Glutamatergic neuron (in vitro differentiated cells): ENCODE measurements at regions not wholly inside any gene's neighbourhood (a gene's known extent, or its start where the extent isn't known, plus 50 kb on each side); places are given as distances from the start of the nearest gene placed in this dataset.

ENCODE experiments used
- DNase-seq: peaks from one replicate; pipeline ENCODE4 v3.0.0; 2022
- H3K27ac Mint-ChIP-seq: one replicate; pipeline ENCODE4 v1.8.0; 2020; ENCODE audit warnings: mild to moderate bottlenecking, mixed read lengths, inconsistent platforms; ENCODE audit not compliant: unreplicated experiment
- H3K27me3 Mint-ChIP-seq: one replicate; pipeline ENCODE4 v1.8.0; 2020; ENCODE audit warnings: mild to moderate bottlenecking, moderate library complexity, mixed read lengths, inconsistent platforms; ENCODE audit not compliant: unreplicated experiment
- H3K36me3 Mint-ChIP-seq: one replicate; pipeline ENCODE4 v1.8.0; 2020; ENCODE audit warnings: mild to moderate bottlenecking, mixed read lengths, inconsistent platforms; ENCODE audit not compliant: unreplicated experiment
- H3K4me1 Mint-ChIP-seq: one replicate; pipeline ENCODE4 v1.8.0; 2020; ENCODE audit warnings: mild to moderate bottlenecking, low read depth, mixed read lengths, inconsistent platforms; ENCODE audit not compliant: unreplicated experiment
- H3K4me3 Mint-ChIP-seq: one replicate; pipeline ENCODE4 v1.8.0; 2020; ENCODE audit warnings: mild to moderate bottlenecking, mixed read lengths, inconsistent platforms; ENCODE audit not compliant: unreplicated experiment
- H3K9me3 Mint-ChIP-seq: one replicate; pipeline ENCODE4 v1.8.0; 2020; ENCODE audit warnings: mild to moderate bottlenecking, moderate library complexity, mixed read lengths, inconsistent platforms; ENCODE audit not compliant: unreplicated experiment
- TF ChIP-seq, protein P1 (sequence below): fragments of 200-600 bp; sonication (generic); IDR thresholded peaks from one replicate; pipeline ENCODE4 v1.5.0; 2021; ENCODE audit not compliant: partially characterized antibody, unreplicated experiment

DNA sequence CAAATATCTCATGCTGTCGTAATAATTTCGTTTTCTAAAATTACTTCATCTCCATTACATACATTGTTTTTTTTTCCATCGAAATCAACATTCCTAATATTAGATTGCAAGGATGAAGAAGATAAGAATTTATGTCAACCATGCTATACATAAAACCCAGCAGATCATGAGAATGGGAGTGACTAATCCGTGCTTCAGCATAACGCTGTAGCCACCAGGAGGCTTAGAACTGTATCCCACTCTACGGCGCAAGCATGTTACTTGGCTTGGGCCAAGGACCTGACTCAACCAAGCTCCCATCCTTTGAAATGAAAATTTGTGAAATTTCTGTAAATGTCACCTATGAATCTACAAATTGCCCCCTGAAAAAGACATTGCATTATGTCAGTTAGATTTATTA is 392.5 kb downstream of the FIGN start:
- TF ChIP-seq, protein P1, sequence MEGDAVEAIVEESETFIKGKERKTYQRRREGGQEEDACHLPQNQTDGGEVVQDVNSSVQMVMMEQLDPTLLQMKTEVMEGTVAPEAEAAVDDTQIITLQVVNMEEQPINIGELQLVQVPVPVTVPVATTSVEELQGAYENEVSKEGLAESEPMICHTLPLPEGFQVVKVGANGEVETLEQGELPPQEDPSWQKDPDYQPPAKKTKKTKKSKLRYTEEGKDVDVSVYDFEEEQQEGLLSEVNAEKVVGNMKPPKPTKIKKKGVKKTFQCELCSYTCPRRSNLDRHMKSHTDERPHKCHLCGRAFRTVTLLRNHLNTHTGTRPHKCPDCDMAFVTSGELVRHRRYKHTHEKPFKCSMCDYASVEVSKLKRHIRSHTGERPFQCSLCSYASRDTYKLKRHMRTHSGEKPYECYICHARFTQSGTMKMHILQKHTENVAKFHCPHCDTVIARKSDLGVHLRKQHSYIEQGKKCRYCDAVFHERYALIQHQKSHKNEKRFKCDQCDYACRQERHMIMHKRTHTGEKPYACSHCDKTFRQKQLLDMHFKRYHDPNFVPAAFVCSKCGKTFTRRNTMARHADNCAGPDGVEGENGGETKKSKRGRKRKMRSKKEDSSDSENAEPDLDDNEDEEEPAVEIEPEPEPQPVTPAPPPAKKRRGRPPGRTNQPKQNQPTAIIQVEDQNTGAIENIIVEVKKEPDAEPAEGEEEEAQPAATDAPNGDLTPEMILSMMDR, result no peak
- H3K36me3 Mint-ChIP-seq, result no peaks in the 10 kb centered on the region
- H3K27me3 Mint-ChIP-seq, result no peaks in the 10 kb centered on the region
- DNase-seq, result no peak
- H3K4me3 Mint-ChIP-seq, result no peak overlapping the region
- H3K27ac Mint-ChIP-seq, result no peak overlapping the region
- peaks cover 5% of the 10 kb centered on the region for H3K4me1 Mint-ChIP-seq
- H3K9me3 Mint-ChIP-seq, result peaks cover under 1% of the 10 kb centered on the region

DNA sequence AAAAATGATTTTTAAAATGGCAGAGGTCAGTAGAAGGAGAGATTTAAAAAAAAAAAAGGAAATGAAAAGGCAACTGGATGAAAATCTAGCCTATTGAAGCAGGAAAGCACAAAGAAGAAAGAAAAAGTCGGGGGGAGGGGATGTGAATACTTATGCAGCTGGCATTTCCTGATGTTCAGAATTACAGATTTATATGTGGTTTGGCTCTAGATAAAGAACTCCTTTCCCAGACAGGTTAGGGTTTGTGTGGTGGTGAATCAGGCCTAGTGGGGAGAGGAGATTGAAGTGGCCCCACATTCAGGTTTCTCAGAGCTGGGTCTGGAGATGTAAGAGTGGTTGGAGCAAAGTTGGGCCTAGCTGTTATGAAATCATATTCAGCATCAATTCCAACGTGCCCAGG is 394.4 kb downstream of the FIGN start:
- H3K27ac Mint-ChIP-seq, result no peak overlapping the region
- H3K4me3 Mint-ChIP-seq, result no peak overlapping the region
- no peaks in the 10 kb centered on the region for H3K36me3 Mint-ChIP-seq
- no peaks in the 10 kb centered on the region for H3K4me1 Mint-ChIP-seq
- no peaks in the 10 kb centered on the region for H3K9me3 Mint-ChIP-seq
- no peaks in the 10 kb centered on the region for H3K27me3 Mint-ChIP-seq
- TF ChIP-seq, protein P1, result no peak
- no peak for DNase-seq

DNA sequence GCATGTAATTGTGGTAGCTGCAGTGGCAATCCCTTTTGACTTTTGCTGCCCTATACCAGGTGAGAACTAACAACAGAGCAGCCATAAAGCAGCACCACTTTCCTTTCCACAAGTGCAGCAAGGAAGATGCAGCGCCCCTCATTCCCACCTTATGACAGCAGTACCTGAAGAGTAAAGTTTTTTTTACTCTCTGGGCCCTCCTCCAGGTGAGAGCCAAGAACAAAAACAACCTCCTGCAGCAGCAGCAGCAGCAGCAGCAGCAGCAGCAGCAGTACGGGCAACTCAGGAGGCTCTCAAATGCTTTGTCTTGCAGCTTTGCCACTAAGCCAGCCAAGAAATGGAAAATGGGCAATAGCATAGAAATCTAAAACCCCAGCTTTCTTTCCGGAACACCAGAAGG is 397.5 kb downstream of the FIGN start:
- Mint-ChIP-seq H3K4me1 (no peaks in the 10 kb centered on the region), H3K9me3 (no peaks in the 10 kb centered on the region), H3K36me3 (no peaks in the 10 kb centered on the region), H3K4me3 (no peak overlapping the region), H3K27me3 (no peaks in the 10 kb centered on the region), H3K27ac (no peak overlapping the region)
- TF ChIP-seq, protein P1, result no peak
- no peak for DNase-seq

DNA sequence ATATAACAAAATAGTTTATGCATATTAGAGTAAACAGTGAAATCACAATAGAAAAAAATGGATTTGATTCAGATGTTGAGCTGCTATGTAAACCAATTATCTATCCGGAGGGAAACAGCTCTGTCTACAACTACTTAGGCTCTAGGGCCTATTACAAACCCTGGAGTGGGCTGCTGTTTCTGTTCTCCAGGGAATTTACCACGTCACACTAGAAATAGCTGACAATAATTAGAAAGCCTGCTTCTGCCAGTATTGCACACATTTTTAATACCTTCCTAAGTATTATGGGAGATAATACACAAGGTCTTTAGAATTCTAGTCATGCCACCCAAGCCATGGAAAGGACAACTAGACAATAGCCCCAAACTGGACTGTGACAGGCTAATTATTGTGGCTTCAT is 411.1 kb downstream of the FIGN start:
- Mint-ChIP-seq H3K9me3 (no peaks in the 10 kb centered on the region), H3K36me3 (no peaks in the 10 kb centered on the region), H3K4me1 (no peaks in the 10 kb centered on the region), H3K27ac (no peak overlapping the region), H3K4me3 (no peak overlapping the region), H3K27me3 (no peaks in the 10 kb centered on the region)
- DNase-seq, result no peak
- TF ChIP-seq, protein P1, result no peak

DNA sequence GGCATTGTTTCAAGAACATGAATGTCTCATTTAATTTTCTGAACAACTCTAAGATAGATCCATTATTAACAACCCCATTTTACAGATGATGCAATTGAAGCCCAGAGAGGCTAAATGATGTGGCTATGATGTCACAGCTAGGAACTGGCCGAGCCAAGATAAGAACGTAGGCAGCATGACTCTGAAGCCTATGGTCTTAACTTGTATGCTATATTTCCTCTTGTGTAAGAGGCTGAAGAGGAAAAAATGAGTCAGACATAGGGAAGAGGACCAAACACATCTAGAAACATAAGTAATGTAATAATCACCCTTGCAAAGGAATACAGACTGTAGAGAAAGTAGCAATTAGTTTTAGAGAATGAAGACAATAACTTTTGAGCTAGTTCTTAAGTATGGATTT is 416.8 kb downstream of the FIGN start:
- Mint-ChIP-seq H3K27me3 (no peaks in the 10 kb centered on the region), H3K4me3 (no peak overlapping the region), H3K27ac (no peak overlapping the region), H3K9me3 (no peaks in the 10 kb centered on the region), H3K36me3 (no peaks in the 10 kb centered on the region), H3K4me1 (no peaks in the 10 kb centered on the region)
- TF ChIP-seq, protein P1, result no peak
- no peak for DNase-seq
